Pancreas (tissue), 10 donors: ENCODE measurements at regions not wholly inside any gene's neighbourhood (a gene's known extent, or its start where the extent isn't known, plus 50 kb on each side); places are given as distances from the start of the nearest gene placed in this dataset.

Source experiments
- ATAC-seq, 4 donors: fragments of 200-7000 bp; cut with Tn5 transposase; one replicate each; pipeline versions ENCODE4 v1.8.0 to v1.9.1; 2020; ENCODE audit warnings: mild to moderate bottlenecking in 4 of 4, moderate library complexity in 4 of 4
- DNase-seq, 6 donors: peaks; one replicate each; pipeline ENCODE4 v3.0.0-alpha.2; 2020
- FAIRE-seq: peaks from 2 replicates; lab custom pipeline; 2012; peaks lifted over from hg19 to GRCh38; lab: Jason Lieb, UNC
- H3K27ac ChIP-seq, 4 donors: fragments of 200-600 bp; sonication (generic); 1 replicate in 3 of 4; 2 replicates in 1 of 4; pipeline versions ENCODE4 v1.5.0 to v1.8.0; 2020
- H3K27me3 ChIP-seq, 4 donors: fragments of 200-600 bp; one replicate each; pipeline ENCODE4 v1.8.0; 2021
- H3K36me3 ChIP-seq, 3 donors: fragments of 200-600 bp; sonication (generic) in 1 of 3; one replicate each; pipeline versions ENCODE4 v1.5.0 to v1.8.0; 2020 to 2021
- H3K4me1 ChIP-seq, 3 donors: fragments of 200-600 bp; one replicate each; pipeline ENCODE4 v1.8.0; 2021
- H3K4me3 ChIP-seq, 4 donors: fragments of 200-600 bp; sonication (generic) in 2 of 4; one replicate each; pipeline versions ENCODE4 v1.5.0 to v1.8.0; 2020 to 2021
- H3K9me3 ChIP-seq, 4 donors: fragments of 200-600 bp; one replicate each; pipeline ENCODE4 v1.8.0; 2021
- CTCF ChIP-seq, 4 donors: fragments of 200-600 bp; sonication (generic) in 3 of 4; IDR thresholded peaks; one replicate each; pipeline versions ENCODE4 v1.5.0 to v1.8.0; 2021; ENCODE audit warnings: antibody characterized with exemption in 4 of 4
- WGBS, 2 donors: extraction: QIAGEN DNeasy Blood & Tissue Kit; methylation state at CpG; one replicate each; pipeline ENCODE4 v1.1.7; 2013; 5-methylcytosine and 5-hydroxymethylcytosine counted together
- intact Hi-C, 3 donors: fragments of 100-400 bp; cut with DNase I; formaldehyde crosslinking; loops; one replicate each; pipeline versions ENCODE4 v1.11.1 to v1.14.2; 2022
- donor health status: healthy with polysubstance abuse.
- donor health status: DM: no; HTN: no; CAD: no; lungs with moderate emphysema.
- donor health status: DM: no; HTN: no; CAD: no.
- donor health status: control.
- donor health status: control.
- donor health status: Bipolar disorder and iron deficiency.
- donor health status: DM: yes; HTN: yes; CAD: no.
- donor health status: DM: no; HTN: no; CAD: no.
- donor health status: DM: no; HTN: no; CAD: no.
- donor health status: DM: yes; HTN: yes; CAD: no.

GRCh38 chr6:51450958-51451357 lies 632.3 kb downstream of the TFAP2B start:
- Histone ChIP-seq H3K4me1 (no peaks in the 10 kb centered on the region), H3K27ac (no peak overlapping the region), H3K27me3 (peaks cover 0 to 4% (median 0%) of the 10 kb centered on the region in 4 donors), H3K4me3 (no peak overlapping the region), H3K36me3 (no peaks in the 10 kb centered on the region), H3K9me3 (no peaks in the 10 kb centered on the region)
- TF ChIP-seq CTCF (IDR thresholded peaks at IDR 0.05) = no peak
- no peak for FAIRE-seq
- intact Hi-C loops = no loop called here
- no peak for ATAC-seq
- WGBS, 2 donors = 71 to 79% methylated on average over 1 of the region's 1 CpG
- no peak for DNase-seq

GRCh38 chr6:51456282-51456681 lies 631.1 kb downstream of the PKHD1 start:
- no peaks in the 10 kb centered on the region for H3K4me1 ChIP-seq
- TF ChIP-seq CTCF (IDR thresholded peaks at IDR 0.05) = no peak
- no peak overlapping the region for H3K27ac ChIP-seq
- intact Hi-C loops = no loop called here
- peaks cover 0 to 9% (median 0%) of the 10 kb centered on the region in 4 donors for H3K27me3 ChIP-seq
- H3K36me3 ChIP-seq = no peaks in the 10 kb centered on the region
- FAIRE-seq (no peak), ATAC-seq (no peak), DNase-seq (no peak)
- H3K4me3 ChIP-seq = no peak overlapping the region
- H3K9me3 ChIP-seq = no peaks in the 10 kb centered on the region

- WGBS, 2 donors = 21 to 24% methylated on average over 2 of the region's 2 CpGs
- TF ChIP-seq CTCF (IDR thresholded peaks at IDR 0.05) = no peak
- ATAC-seq (no peak), FAIRE-seq (no peak), DNase-seq (no peak)
- Histone ChIP-seq H3K9me3 (no peaks in the 10 kb centered on the region), H3K4me1 (no peaks in the 10 kb centered on the region), H3K36me3 (no peaks in the 10 kb centered on the region), H3K27me3 (peaks cover 0 to 9% (median 0%) of the 10 kb centered on the region in 4 donors), H3K27ac (no peak overlapping the region), H3K4me3 (no peak overlapping the region)
- intact Hi-C loops = no loop called here
Measured at GRCh38 chr6:51459958-51460357, 627.5 kb downstream of the PKHD1 start.

- H3K4me1 ChIP-seq = no peaks in the 10 kb centered on the region
- intact Hi-C loops = no loop called here
- no peak overlapping the region for H3K4me3 ChIP-seq
- H3K27ac ChIP-seq = no peak overlapping the region
- no peak for TF ChIP-seq CTCF (IDR thresholded peaks at IDR 0.05)
- no peak for DNase-seq
- FAIRE-seq = no peak
- no peaks in the 10 kb centered on the region for H3K36me3 ChIP-seq
- H3K9me3 ChIP-seq = no peaks in the 10 kb centered on the region
- ATAC-seq = no peak
- no peaks in the 10 kb centered on the region for H3K27me3 ChIP-seq
Measured at GRCh38 chr6:51462896-51463295, 624.5 kb downstream of the PKHD1 start.

- Histone ChIP-seq H3K27ac (no peak overlapping the region), H3K36me3 (no peaks in the 10 kb centered on the region), H3K4me1 (no peaks in the 10 kb centered on the region), H3K4me3 (no peak overlapping the region), H3K9me3 (no peaks in the 10 kb centered on the region), H3K27me3 (no peaks in the 10 kb centered on the region)
- DNase-seq (no peak), FAIRE-seq (no peak), ATAC-seq (no peak)
- no peak for TF ChIP-seq CTCF (IDR thresholded peaks at IDR 0.05)
- 72 to 81% methylated on average over 2 of the region's 2 CpGs for WGBS, 2 donors
- intact Hi-C loops = no loop called here
Measured at GRCh38 chr6:51463321-51463720, 624.1 kb downstream of the PKHD1 start.
